OCI-LY1 (cell line): ENCODE measurements at regions not wholly inside any gene's neighbourhood (a gene's known extent, or its start where the extent isn't known, plus 50 kb on each side); places are given as distances from the start of the nearest gene placed in this dataset.

ENCODE experiments used
- H2AFZ ChIP-seq: fragments of 200-600 bp; sonication (generic), shearing (Covaris generic); 2 replicates; pipeline ENCODE4 v1.6.0; 2014; ENCODE audit warnings: antibody characterized with exemption, mild to moderate bottlenecking, low read length
- H3F3A ChIP-seq: fragments of 200-600 bp; sonication (generic), shearing (Covaris generic); 2 replicates; pipeline ENCODE4 v1.6.0; 2014; ENCODE audit warnings: mild to moderate bottlenecking, antibody characterized with exemption, low read length, moderate library complexity; ENCODE audit not compliant: insufficient read depth
- H3K27ac ChIP-seq: fragments of 200-600 bp; sonication (generic); 2 replicates; pipeline ENCODE4 v1.5.1; 2014; ENCODE audit warnings: low read length, mixed run types, mild to moderate bottlenecking, low read depth; ENCODE audit not compliant: poor library complexity, severe bottlenecking
- H3K27me3 ChIP-seq: fragments of 200-600 bp; sonication (generic); 2 replicates; pipeline ENCODE4 v1.6.0; 2014; ENCODE audit warnings: antibody characterized with exemption, mild to moderate bottlenecking, low read length, moderate library complexity; ENCODE audit not compliant: insufficient read depth
- H3K36me3 ChIP-seq: fragments of 200-600 bp; sonication (generic); 2 replicates; pipeline ENCODE4 v1.6.1; 2014; ENCODE audit warnings: mild to moderate bottlenecking, antibody characterized with exemption, low read length, moderate library complexity, mixed read lengths; ENCODE audit not compliant: insufficient read depth
- H3K4me1 ChIP-seq: fragments of 200-600 bp; sonication (generic); 2 replicates; pipeline ENCODE4 v1.5.1; 2014; ENCODE audit warnings: mild to moderate bottlenecking, low read length, moderate library complexity; ENCODE audit not compliant: insufficient read depth, severe bottlenecking
- H3K4me2 ChIP-seq: fragments of 200-600 bp; sonication (generic), shearing (Covaris generic); 2 replicates; pipeline ENCODE4 v1.6.1; 2014; ENCODE audit warnings: low read length
- H3K4me3 ChIP-seq: fragments of 200-600 bp; sonication (generic); 2 replicates; pipeline ENCODE4 v1.5.1; 2014; ENCODE audit warnings: low read length, low read depth, mild to moderate bottlenecking, mixed read lengths; ENCODE audit not compliant: poor library complexity, severe bottlenecking
- H3K79me2 ChIP-seq: fragments of 200-600 bp; shearing (Covaris generic); 2 replicates; pipeline ENCODE4 v1.6.1; 2016; ENCODE audit warnings: mixed run types, low read length, mixed read lengths; ENCODE audit not compliant: insufficient read depth
- H3K9ac ChIP-seq: fragments of 200-600 bp; sonication (generic), shearing (Covaris generic); 2 replicates; pipeline ENCODE4 v1.6.1; 2014; ENCODE audit warnings: mild to moderate bottlenecking, low read length, mixed read lengths
- H3K9me2 ChIP-seq: fragments of 200-600 bp; sonication (generic), shearing (Covaris generic); 2 replicates; pipeline ENCODE4 v1.6.1; 2014; ENCODE audit warnings: low read depth, mild to moderate bottlenecking, low read length, mixed read lengths
- H3K9me3 ChIP-seq: fragments of 200-600 bp; shearing (Covaris generic); 2 replicates; pipeline ENCODE4 v1.6.1; 2014; ENCODE audit warnings: low read length, mixed read lengths
- H4K20me1 ChIP-seq: fragments of 200-600 bp; sonication (generic), shearing (Covaris generic); 2 replicates; pipeline ENCODE4 v1.6.0; 2016; ENCODE audit warnings: mild to moderate bottlenecking, low read length; ENCODE audit not compliant: insufficient read depth
- EZH2 ChIP-seq: fragments of 200-600 bp; sonication (generic), shearing (Covaris generic); IDR thresholded peaks from 2 replicates; pipeline ENCODE4 v1.8.0; 2017; ENCODE audit warnings: borderline replicate concordance, mixed run types, mild to moderate bottlenecking, antibody characterized with exemption, low read length, moderate library complexity, mixed read lengths
- TF ChIP-seq, protein P1 (sequence below): fragments of 200-600 bp; sonication (generic), shearing (Covaris generic); IDR thresholded peaks from 2 replicates; pipeline ENCODE4 v1.5.1; 2017; ENCODE audit warnings: mild to moderate bottlenecking, antibody characterized with exemption, low read length, moderate library complexity, mixed read lengths

DNA sequence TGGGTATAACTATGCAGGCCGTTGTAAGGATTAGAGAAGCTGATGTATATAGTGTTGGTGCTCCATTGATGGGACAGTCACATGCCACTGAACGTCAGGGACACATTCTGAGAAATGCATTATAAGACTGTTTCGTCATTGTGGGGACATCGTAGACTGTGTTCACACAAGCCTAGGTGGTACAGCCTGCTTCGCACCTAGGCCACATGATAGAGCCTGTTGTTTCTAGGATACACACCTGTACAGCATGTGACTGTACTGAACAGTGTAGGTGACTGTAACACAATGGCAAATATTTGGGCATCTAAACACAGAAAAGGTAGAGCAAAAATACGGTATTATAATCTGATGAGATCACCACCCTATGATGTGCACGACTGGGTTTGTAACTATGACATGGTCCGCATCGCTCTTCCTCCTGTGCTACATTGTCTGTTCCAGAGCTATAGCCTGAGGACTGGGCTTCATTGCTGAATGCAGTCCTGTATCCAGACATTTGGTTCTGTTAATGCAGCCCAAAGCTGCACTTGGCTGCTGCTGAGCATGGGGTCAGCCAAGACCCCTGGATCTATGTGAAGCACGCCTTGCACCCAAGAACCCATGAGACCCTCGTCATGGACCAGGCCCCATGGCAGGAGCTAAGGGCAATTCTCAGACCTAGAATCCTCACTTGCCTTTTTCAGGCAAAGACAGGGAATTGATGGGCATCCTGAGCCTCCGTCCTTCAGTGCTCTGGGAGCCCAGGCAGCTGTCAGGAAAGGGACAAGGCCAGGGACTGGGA is 51.1 kb upstream of the THY1 start:
- TF ChIP-seq EZH2, result no peak
- TF ChIP-seq, protein P1, sequence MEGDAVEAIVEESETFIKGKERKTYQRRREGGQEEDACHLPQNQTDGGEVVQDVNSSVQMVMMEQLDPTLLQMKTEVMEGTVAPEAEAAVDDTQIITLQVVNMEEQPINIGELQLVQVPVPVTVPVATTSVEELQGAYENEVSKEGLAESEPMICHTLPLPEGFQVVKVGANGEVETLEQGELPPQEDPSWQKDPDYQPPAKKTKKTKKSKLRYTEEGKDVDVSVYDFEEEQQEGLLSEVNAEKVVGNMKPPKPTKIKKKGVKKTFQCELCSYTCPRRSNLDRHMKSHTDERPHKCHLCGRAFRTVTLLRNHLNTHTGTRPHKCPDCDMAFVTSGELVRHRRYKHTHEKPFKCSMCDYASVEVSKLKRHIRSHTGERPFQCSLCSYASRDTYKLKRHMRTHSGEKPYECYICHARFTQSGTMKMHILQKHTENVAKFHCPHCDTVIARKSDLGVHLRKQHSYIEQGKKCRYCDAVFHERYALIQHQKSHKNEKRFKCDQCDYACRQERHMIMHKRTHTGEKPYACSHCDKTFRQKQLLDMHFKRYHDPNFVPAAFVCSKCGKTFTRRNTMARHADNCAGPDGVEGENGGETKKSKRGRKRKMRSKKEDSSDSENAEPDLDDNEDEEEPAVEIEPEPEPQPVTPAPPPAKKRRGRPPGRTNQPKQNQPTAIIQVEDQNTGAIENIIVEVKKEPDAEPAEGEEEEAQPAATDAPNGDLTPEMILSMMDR, result no peak
- H3F3A ChIP-seq, result no peaks in the 10 kb centered on the region
- no peaks in the 10 kb centered on the region for H3K9me2 ChIP-seq
- H2AFZ ChIP-seq, result no peak overlapping the region
- H3K4me1 ChIP-seq, result no peaks in the 10 kb centered on the region
- no peaks in the 10 kb centered on the region for H3K27me3 ChIP-seq
- no peaks in the 10 kb centered on the region for H4K20me1 ChIP-seq
- no peak overlapping the region for H3K4me2 ChIP-seq
- H3K27ac ChIP-seq, result no peak overlapping the region
- H3K9ac ChIP-seq, result no peak overlapping the region
- H3K36me3 ChIP-seq, result no peaks in the 10 kb centered on the region
- H3K4me3 ChIP-seq, result no peak overlapping the region
- no peaks in the 10 kb centered on the region for H3K79me2 ChIP-seq
- no peaks in the 10 kb centered on the region for H3K9me3 ChIP-seq

DNA sequence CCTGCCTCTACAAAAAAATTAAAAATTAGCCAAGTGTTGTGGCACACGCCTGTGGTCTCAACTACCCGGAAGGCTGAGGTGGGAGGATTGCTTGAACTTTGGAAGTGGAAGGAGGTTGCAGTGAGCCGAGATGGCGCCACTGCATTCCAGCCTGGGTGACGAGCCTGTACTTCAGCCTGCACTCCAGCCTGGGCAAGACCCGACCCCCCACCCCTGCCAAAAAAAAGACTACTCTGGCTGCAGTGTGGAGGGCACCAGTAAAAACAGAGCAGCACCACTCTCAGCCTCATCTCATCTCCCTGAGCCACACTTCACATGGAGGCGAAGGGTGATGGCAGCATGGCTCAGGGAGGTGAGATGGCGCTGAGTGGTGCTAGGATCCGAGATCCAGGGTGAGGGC is 50.3 kb upstream of the THY1 start:
- no peak overlapping the region for H2AFZ ChIP-seq
- H3K4me3 ChIP-seq, result no peak overlapping the region
- no peak overlapping the region for H3K4me2 ChIP-seq

DNA sequence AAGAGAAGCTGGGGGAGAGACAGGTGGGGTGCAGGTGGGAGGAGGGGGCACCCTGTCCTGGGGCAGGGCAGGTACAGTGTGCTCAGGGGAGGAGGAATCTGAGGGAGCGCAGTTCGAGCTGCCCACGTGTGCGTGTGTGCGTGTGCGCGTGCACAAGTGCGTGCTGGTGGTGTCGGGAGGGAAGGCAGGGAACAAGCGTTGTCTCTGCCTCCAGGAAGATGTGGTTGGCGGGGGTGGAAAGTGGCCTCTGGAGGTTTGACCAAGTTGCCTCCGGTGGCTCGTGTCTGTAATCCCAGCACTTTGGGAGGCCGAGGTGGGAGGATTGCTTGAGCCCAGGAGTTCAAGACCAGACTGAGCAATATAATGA is 49.9 kb upstream of the THY1 start:
- Histone ChIP-seq H3K9ac (no peak overlapping the region), H3K27ac (no peak overlapping the region), H3K4me3 (no peak overlapping the region), H3K4me2 (no peak overlapping the region), H4K20me1 (no peaks in the 10 kb centered on the region), H3K9me3 (no peaks in the 10 kb centered on the region), H3K9me2 (no peaks in the 10 kb centered on the region), H2AFZ (no peak overlapping the region), H3K27me3 (no peaks in the 10 kb centered on the region), H3K36me3 (no peaks in the 10 kb centered on the region), H3F3A (no peaks in the 10 kb centered on the region), H3K4me1 (no peaks in the 10 kb centered on the region), H3K79me2 (no peaks in the 10 kb centered on the region)
- TF ChIP-seq, protein P1, result no peak
- no peak for TF ChIP-seq EZH2

More for the DNA sequence above, 50.3 kb upstream of the THY1 start:
- Histone ChIP-seq H3K27me3 (no peaks in the 10 kb centered on the region), H3K9me2 (no peaks in the 10 kb centered on the region), H3F3A (no peaks in the 10 kb centered on the region), H3K9me3 (no peaks in the 10 kb centered on the region), H3K9ac (no peak overlapping the region), H3K36me3 (no peaks in the 10 kb centered on the region), H3K27ac (no peak overlapping the region), H3K79me2 (no peaks in the 10 kb centered on the region), H3K4me1 (no peaks in the 10 kb centered on the region), H4K20me1 (no peaks in the 10 kb centered on the region)
- TF ChIP-seq, protein P1, result no peak
- no peak for TF ChIP-seq EZH2
